ENCODE measurements at regions not wholly inside any gene's neighbourhood (a gene's known extent, or its start where the extent isn't known, plus 50 kb on each side); places are given as distances from the start of the nearest gene placed in this dataset.

- TF ChIP-seq POLR2A (IDR thresholded peaks at IDR 0.05), result no peak
- no peak for TF ChIP-seq CTCF (IDR thresholded peaks at IDR 0.05)
- intact Hi-C loops (cut with DNase I; ENCODE audit: low total_unique reads), result no loop called here
- no peak overlapping the region for H3K4me3 ChIP-seq (ENCODE audit: low read depth, poor library complexity, severe bottlenecking)
- no peak for DNase-seq (ENCODE audit: low spot score in 2 of 2)
Measured at GRCh38 chr14:81633496-81633895, 99.8 kb upstream of the SEL1L start.

GRCh38 chr14:81637639-81638038, 104.0 kb upstream of the SEL1L start:
- intact Hi-C loops (cut with DNase I; ENCODE audit: low total_unique reads), result no loop called here
- no peak overlapping the region for H3K4me3 ChIP-seq (ENCODE audit: low read depth, poor library complexity, severe bottlenecking)
- no peak for DNase-seq (ENCODE audit: low spot score in 2 of 2)
- TF ChIP-seq POLR2A (IDR thresholded peaks at IDR 0.05) (no peak), CTCF (IDR thresholded peaks at IDR 0.05) (no peak)
- 73 to 78% methylated on average over 1 of the region's 1 CpG for WGBS, 2 donors

- intact Hi-C loops (cut with DNase I; ENCODE audit: low total_unique reads), result no loop called here
- no peak overlapping the region for H3K4me3 ChIP-seq (ENCODE audit: low read depth, poor library complexity, severe bottlenecking)
- DNase-seq (ENCODE audit: low spot score in 2 of 2), result no peak
- 63 to 65% methylated on average over 3 of the region's 3 CpGs for WGBS, 2 donors
- TF ChIP-seq POLR2A (IDR thresholded peaks at IDR 0.05) (no peak), CTCF (IDR thresholded peaks at IDR 0.05) (no peak)
Measured at GRCh38 chr14:81638656-81639280, 105.1 kb upstream of the SEL1L start.

- H3K4me3 ChIP-seq (ENCODE audit: low read depth, poor library complexity, severe bottlenecking), result no peak overlapping the region
- DNase-seq (ENCODE audit: low spot score in 2 of 2), result no peak
- WGBS, 2 donors, result 66 to 67% methylated on average over 2 of the region's 2 CpGs
- intact Hi-C loops (cut with DNase I; ENCODE audit: low total_unique reads), result no loop called here
- TF ChIP-seq POLR2A (IDR thresholded peaks at IDR 0.05) (no peak), CTCF (IDR thresholded peaks at IDR 0.05) (no peak)
Measured at GRCh38 chr14:81653626-81654025, 120.0 kb upstream of the SEL1L start.

- 63 to 65% methylated on average over 6 of the region's 6 CpGs for WGBS, 2 donors
- H3K4me3 ChIP-seq (ENCODE audit: low read depth, poor library complexity, severe bottlenecking), result no peak overlapping the region
- DNase-seq (ENCODE audit: low spot score in 2 of 2), result no peak
- intact Hi-C loops (cut with DNase I; ENCODE audit: low total_unique reads), result no loop called here
- no peak for TF ChIP-seq POLR2A (IDR thresholded peaks at IDR 0.05)
- no peak for TF ChIP-seq CTCF (IDR thresholded peaks at IDR 0.05)
Measured at GRCh38 chr14:81655423-81656314, 122.0 kb upstream of the SEL1L start.
